HEK293 (cell line): ENCODE measurements at regions not wholly inside any gene's neighbourhood (a gene's known extent, or its start where the extent isn't known, plus 50 kb on each side); places are given as distances from the start of the nearest gene placed in this dataset.

ENCODE experiments used
- CTCF ChIA-PET: fragments of 350-600 bp; formaldehyde crosslinking; extraction: SDS; loops from one replicate; lab custom pipeline; 2021; ENCODE audit warnings: antibody characterized with exemption; lab: Yijun Ruan, JAX
- POLR2A ChIA-PET: fragments of 300-600 bp; formaldehyde crosslinking; extraction: SDS; loops from one replicate; lab custom pipeline; 2020; ENCODE audit warnings: antibody characterized with exemption, inconsistent platforms; lab: Yijun Ruan, JAX
- H3K27ac ChIP-seq: fragments of 200-500 bp; sonication (Bioruptor generic); 2 replicates; pipeline ENCODE4 v1.5.1; 2014; ENCODE audit warnings: low read depth, low read length, control low read depth, inconsistent platforms; ENCODE audit errors: extremely low read depth
- H3K36me3 ChIP-seq, 2 experiments: fragments of 200-500 bp in 1 of 2; sonication (Bioruptor generic) in 1 of 2; 1 replicate in 1 of 2; 2 replicates in 1 of 2; pipeline ENCODE4 v1.5.1; 2014 to 2017; ENCODE audit warnings: inconsistent platforms in 2 of 2, low read length in 2 of 2; ENCODE audit not compliant: control insufficient read depth in 2 of 2, insufficient read depth in 1 of 2
- H3K4me1 ChIP-seq: fragments of 200-500 bp; sonication (Bioruptor generic); 2 replicates; pipeline ENCODE4 v1.5.1; 2014; ENCODE audit warnings: mild to moderate bottlenecking, low read length, inconsistent platforms; ENCODE audit not compliant: control insufficient read depth, insufficient read depth
- H3K4me3 ChIP-seq: 2 replicates; pipeline ENCODE4 v1.5.1; 2011; ENCODE audit warnings: low read depth, mild to moderate bottlenecking, control low read depth, low read length, moderate library complexity
- H3K9me3 ChIP-seq: fragments of 200-500 bp; sonication (Bioruptor generic); 2 replicates; pipeline ENCODE4 v1.5.1; 2014; ENCODE audit warnings: low read depth, low read length, inconsistent platforms; ENCODE audit not compliant: control insufficient read depth, insufficient read depth
- HOXD13 ChIP-seq: sonication (generic); formaldehyde crosslinking; IDR thresholded peaks from 2 replicates; pipeline ENCODE4 v1.8.0; 2022; ENCODE audit warnings: missing genetic modification reagents, borderline replicate concordance
- KLF17 ChIP-seq: fragments of 450-650 bp; formaldehyde crosslinking; IDR thresholded peaks from 2 replicates; pipeline ENCODE4 v1.5.1; 2016; ENCODE audit warnings: missing biosample characterization, missing genetic modification characterization
- MZF1 ChIP-seq: fragments of 450-650 bp; formaldehyde crosslinking; IDR thresholded peaks from 2 replicates; pipeline ENCODE4 v1.5.1; 2017; ENCODE audit warnings: missing biosample characterization, missing genetic modification characterization, borderline replicate concordance
- SETDB1 ChIP-seq: IDR thresholded peaks from one replicate; pipeline ENCODE4 v1.6.1; 2017; ENCODE audit warnings: mild to moderate bottlenecking, low read length, moderate library complexity, mixed read lengths; ENCODE audit not compliant: insufficient read length
- YY1 ChIP-seq: fragments of 450-650 bp; formaldehyde crosslinking; IDR thresholded peaks from 2 replicates; pipeline ENCODE4 v1.5.1; 2018; ENCODE audit warnings: missing biosample characterization, missing genetic modification characterization
- ZBTB7A ChIP-seq: fragments of 450-650 bp; formaldehyde crosslinking; IDR thresholded peaks from 2 replicates; pipeline ENCODE4 v1.5.1; 2016; ENCODE audit warnings: low read depth, missing biosample characterization, missing genetic modification characterization
- ZFHX2 ChIP-seq: fragments of 450-650 bp; formaldehyde crosslinking; conservative IDR thresholded peaks from 2 replicates; pipeline ENCODE4 v1.5.1; 2016; ENCODE audit warnings: missing biosample characterization, missing genetic modification characterization
- ZNF112 ChIP-seq: fragments of 450-650 bp; formaldehyde crosslinking; IDR thresholded peaks from 2 replicates; pipeline ENCODE4 v1.5.0; 2017; ENCODE audit warnings: missing biosample characterization, missing genetic modification characterization
- ZNF155 ChIP-seq: fragments of 450-650 bp; formaldehyde crosslinking; IDR thresholded peaks from 2 replicates; pipeline ENCODE4 v1.5.1; 2016; ENCODE audit warnings: missing biosample characterization, missing genetic modification characterization
- ZNF2 ChIP-seq: fragments of 450-650 bp; formaldehyde crosslinking; IDR thresholded peaks from 2 replicates; pipeline ENCODE4 v1.5.1; 2016; ENCODE audit warnings: missing biosample characterization, missing genetic modification characterization
- ZNF239 ChIP-seq: fragments of 450-650 bp; formaldehyde crosslinking; IDR thresholded peaks from 2 replicates; pipeline ENCODE4 v1.5.1; 2016; ENCODE audit warnings: missing biosample characterization, missing genetic modification characterization
- ZNF324 ChIP-seq: fragments of 450-650 bp; formaldehyde crosslinking; IDR thresholded peaks from 2 replicates; pipeline ENCODE4 v1.5.1; 2016; ENCODE audit warnings: missing biosample characterization, missing genetic modification characterization
- ZNF354C ChIP-seq: fragments of 450-650 bp; formaldehyde crosslinking; IDR thresholded peaks from 2 replicates; pipeline ENCODE4 v1.5.1; 2016; ENCODE audit warnings: missing biosample characterization, missing genetic modification characterization, low read depth, borderline replicate concordance
- ZNF501 ChIP-seq: fragments of 450-650 bp; formaldehyde crosslinking; IDR thresholded peaks from 2 replicates; pipeline ENCODE4 v1.5.1; 2016; ENCODE audit warnings: missing biosample characterization, missing genetic modification characterization
- ZNF548 ChIP-seq: fragments of 450-650 bp; formaldehyde crosslinking; IDR thresholded peaks from 2 replicates; pipeline ENCODE4 v1.5.1; 2016; ENCODE audit warnings: missing biosample characterization, missing genetic modification characterization
- ZNF624 ChIP-seq: fragments of 450-650 bp; formaldehyde crosslinking; IDR thresholded peaks from 2 replicates; pipeline ENCODE4 v1.5.1; 2017; ENCODE audit warnings: missing biosample characterization, missing genetic modification characterization
- ZNF658 ChIP-seq: fragments of 450-650 bp; formaldehyde crosslinking; IDR thresholded peaks from 2 replicates; pipeline ENCODE4; 2016; ENCODE audit warnings: missing biosample characterization, missing genetic modification characterization
- ZNF664 ChIP-seq: fragments of 450-650 bp; formaldehyde crosslinking; IDR thresholded peaks from 2 replicates; pipeline ENCODE4 v1.5.1; 2016; ENCODE audit warnings: missing biosample characterization, missing genetic modification characterization
- ZSCAN4 ChIP-seq: fragments of 450-650 bp; formaldehyde crosslinking; IDR thresholded peaks from 2 replicates; pipeline ENCODE4 v1.5.1; 2017; ENCODE audit warnings: missing biosample characterization, missing genetic modification characterization
- TF ChIP-seq, protein P1 (sequence below): fragments of 450-650 bp; formaldehyde crosslinking; conservative IDR thresholded peaks from 2 replicates; pipeline ENCODE4 v1.5.1; 2016; ENCODE audit warnings: low read depth, missing biosample characterization, missing genetic modification characterization

DNA sequence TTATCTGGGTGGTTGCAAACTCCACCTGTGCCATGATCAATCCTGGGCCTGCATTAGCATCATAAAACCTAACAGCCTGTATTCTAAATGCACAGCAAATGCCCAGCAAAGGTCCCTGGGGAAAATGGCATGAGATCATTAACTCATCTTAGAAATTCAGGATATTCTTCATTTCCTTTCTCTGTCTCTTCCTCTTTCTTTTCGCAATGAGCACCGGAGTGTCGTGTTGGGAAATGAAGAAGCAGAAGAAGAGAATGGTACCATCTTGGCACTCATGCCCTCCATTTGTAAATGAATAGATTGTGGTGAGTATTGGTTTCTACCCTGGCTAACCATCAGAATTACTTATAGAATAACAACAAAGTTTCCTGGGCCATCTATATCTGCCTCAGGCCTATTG, 193.6 kb downstream of the GALC start (continued):
- TF ChIP-seq MZF1 (tag by site-specific recombination) (no peak), ZNF548 (tag by site-specific recombination) (no peak), ZNF664 (tag by site-specific recombination) (no peak)

DNA sequence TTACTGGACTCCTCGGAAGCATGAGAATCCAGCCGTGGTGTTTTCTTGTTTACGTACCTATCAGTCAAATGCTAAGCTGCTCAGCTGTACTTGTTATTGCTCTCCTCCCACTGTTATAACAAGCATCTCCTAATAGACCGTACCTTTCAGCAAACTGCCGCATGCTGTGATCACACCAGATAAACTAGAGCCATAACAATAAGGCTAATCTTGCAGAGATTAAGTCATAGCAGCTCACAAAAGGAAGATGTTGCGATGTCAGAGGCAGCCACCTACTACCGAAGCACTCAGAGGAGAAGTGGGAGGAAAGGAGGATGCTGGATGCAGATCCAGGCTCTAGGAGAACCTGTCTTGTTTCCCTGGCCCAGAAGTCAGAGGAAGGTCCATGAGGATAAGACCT, 196.0 kb downstream of the GALC start:
- H3K36me3 ChIP-seq = no peaks in the 10 kb centered on the region
- POLR2A ChIA-PET = no interaction called here
- H3K4me1 ChIP-seq = no peaks in the 10 kb centered on the region
- no peak overlapping the region for H3K4me3 ChIP-seq
- no peaks in the 10 kb centered on the region for H3K9me3 ChIP-seq
- CTCF ChIA-PET = no interaction called here
- no peak for TF ChIP-seq ZNF354C
- TF ChIP-seq ZNF155 = no peak
- TF ChIP-seq, protein P1, sequence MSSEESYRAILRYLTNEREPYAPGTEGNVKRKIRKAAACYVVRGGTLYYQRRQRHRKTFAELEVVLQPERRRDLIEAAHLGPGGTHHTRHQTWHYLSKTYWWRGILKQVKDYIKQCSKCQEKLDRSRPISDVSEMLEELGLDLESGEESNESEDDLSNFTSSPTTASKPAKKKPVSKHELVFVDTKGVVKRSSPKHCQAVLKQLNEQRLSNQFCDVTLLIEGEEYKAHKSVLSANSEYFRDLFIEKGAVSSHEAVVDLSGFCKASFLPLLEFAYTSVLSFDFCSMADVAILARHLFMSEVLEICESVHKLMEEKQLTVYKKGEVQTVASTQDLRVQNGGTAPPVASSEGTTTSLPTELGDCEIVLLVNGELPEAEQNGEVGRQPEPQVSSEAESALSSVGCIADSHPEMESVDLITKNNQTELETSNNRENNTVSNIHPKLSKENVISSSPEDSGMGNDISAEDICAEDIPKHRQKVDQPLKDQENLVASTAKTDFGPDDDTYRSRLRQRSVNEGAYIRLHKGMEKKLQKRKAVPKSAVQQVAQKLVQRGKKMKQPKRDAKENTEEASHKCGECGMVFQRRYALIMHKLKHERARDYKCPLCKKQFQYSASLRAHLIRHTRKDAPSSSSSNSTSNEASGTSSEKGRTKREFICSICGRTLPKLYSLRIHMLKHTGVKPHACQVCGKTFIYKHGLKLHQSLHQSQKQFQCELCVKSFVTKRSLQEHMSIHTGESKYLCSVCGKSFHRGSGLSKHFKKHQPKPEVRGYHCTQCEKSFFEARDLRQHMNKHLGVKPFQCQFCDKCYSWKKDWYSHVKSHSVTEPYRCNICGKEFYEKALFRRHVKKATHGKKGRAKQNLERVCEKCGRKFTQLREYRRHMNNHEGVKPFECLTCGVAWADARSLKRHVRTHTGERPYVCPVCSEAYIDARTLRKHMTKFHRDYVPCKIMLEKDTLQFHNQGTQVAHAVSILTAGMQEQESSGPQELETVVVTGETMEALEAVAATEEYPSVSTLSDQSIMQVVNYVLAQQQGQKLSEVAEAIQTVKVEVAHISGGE (tag by site-specific recombination) = no peak
- H3K27ac ChIP-seq = no peak overlapping the region

DNA sequence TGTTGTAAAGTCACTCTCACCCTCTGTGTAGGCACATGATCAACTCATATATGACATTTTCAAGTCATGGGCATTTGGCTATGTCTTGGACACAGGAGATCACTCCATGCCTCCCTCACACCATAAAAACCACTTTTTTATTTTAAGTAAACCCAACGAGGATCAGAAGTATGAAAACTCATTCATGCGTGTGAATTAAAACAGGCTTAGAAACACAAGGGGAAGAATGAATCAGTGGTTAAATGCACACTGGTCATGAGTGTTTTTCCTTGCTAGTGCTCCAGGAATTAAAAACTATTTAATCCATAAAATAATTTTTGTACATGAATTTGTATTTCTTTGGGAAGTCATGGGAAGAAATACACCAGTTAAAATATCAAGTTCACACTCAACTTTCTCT, 198.4 kb downstream of the GALC start:
- ChIA-PET POLR2A (no interaction called here), CTCF (no interaction called here)
- H3K36me3 ChIP-seq = no peaks in the 10 kb centered on the region
- H3K27ac ChIP-seq = no peak overlapping the region
- no peaks in the 10 kb centered on the region for H3K9me3 ChIP-seq
- no peak overlapping the region for H3K4me3 ChIP-seq
- H3K4me1 ChIP-seq = no peaks in the 10 kb centered on the region
- TF ChIP-seq SETDB1 (no peak), ZBTB7A (tag by site-specific recombination) (no peak), YY1 (tag by site-specific recombination) (no peak), ZNF624 (tag by site-specific recombination) (no peak), ZNF2 (tag by site-specific recombination) (no peak), ZNF658 (tag by site-specific recombination) (no peak), KLF17 (tag by site-specific recombination) (no peak), ZNF112 (tag by site-specific recombination) (no peak), HOXD13 (no peak), ZSCAN4 (tag by site-specific recombination) (no peak)

DNA sequence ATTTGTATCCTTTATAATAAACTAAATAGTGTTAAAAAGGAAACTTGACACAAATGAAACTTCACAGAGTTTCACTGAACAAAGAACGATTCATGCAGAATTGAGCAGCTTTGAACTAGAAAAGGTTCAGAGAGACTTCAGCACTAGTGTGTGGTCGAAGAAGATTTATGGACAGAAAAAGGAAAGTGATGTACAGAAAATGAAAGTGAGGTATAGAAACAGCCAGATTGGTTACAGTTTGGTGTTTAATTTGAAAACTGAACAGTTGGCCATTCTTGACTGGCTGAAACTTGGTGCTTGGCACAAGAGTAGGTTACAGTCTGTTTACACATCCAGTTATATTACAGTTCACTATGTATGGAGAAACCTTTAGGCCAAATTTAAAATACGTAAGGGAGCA, 207.1 kb downstream of the GALC start:
- Histone ChIP-seq H3K4me1 (no peaks in the 10 kb centered on the region), H3K9me3 (no peaks in the 10 kb centered on the region; the same call in 1 of the 2 replicates)
- CTCF ChIA-PET = no interaction called here

More for the DNA sequence above, 207.1 kb downstream of the GALC start:
- TF ChIP-seq ZNF501 (tag by site-specific recombination) = no peak
- TF ChIP-seq ZNF239 = no peak
- no peak for TF ChIP-seq ZNF324 (tag by site-specific recombination)
- TF ChIP-seq ZFHX2 (tag by site-specific recombination) = no peak
- no peak overlapping the region for H3K27ac ChIP-seq
- no peak overlapping the region for H3K4me3 ChIP-seq
- H3K36me3 ChIP-seq = no peaks in the 10 kb centered on the region
- POLR2A ChIA-PET = no interaction called here
